CD14-positive monocyte (primary cell): ENCODE measurements at regions not wholly inside any gene's neighbourhood (a gene's known extent, or its start where the extent isn't known, plus 50 kb on each side); places are given as distances from the start of the nearest gene placed in this dataset.

Source experiments
- DNase-seq, 3 donors: peaks; one replicate each; pipeline ENCODE4 v3.0.0-alpha.2; 2011 to 2022
- H2AFZ ChIP-seq: 2 replicates; pipeline ENCODE4 v1.6.0; 2012; ENCODE audit warnings: mild to moderate bottlenecking, low read depth, low read length, inconsistent platforms; ENCODE audit not compliant: insufficient read depth, poor library complexity, severe bottlenecking
- H3K27ac ChIP-seq, 2 donors: 1 replicate in 1 of 2; 2 replicates in 1 of 2; pipeline ENCODE4 v1.5.1; 2012 to 2013; ENCODE audit warnings: low read length in 2 of 2, control low read depth in 1 of 2, inconsistent platforms in 1 of 2, low read depth in 1 of 2, mild to moderate bottlenecking in 1 of 2
- H3K27me3 ChIP-seq, 2 donors: one replicate each; pipeline versions ENCODE4 v1.6.0 to v1.6.1; 2011 to 2013; ENCODE audit warnings: low read length in 2 of 2; ENCODE audit not compliant: control insufficient read depth in 2 of 2, insufficient read depth in 2 of 2
- H3K36me3 ChIP-seq, 2 donors: replicated peaks in 1 of 2; 1 replicate in 1 of 2; 2 replicates in 1 of 2; pipeline versions ENCODE4 v1.5.1 to v1.6.1; 2012 to 2013; ENCODE audit warnings: low read length in 2 of 2, control low read depth in 1 of 2, inconsistent platforms in 1 of 2, mild to moderate bottlenecking in 1 of 2; ENCODE audit not compliant: insufficient read depth in 2 of 2, control insufficient read depth in 1 of 2
- H3K4me1 ChIP-seq, 2 donors: 1 replicate in 1 of 2; 2 replicates in 1 of 2; pipeline versions ENCODE4 v1.5.1 to v1.6.1; 2012 to 2013; ENCODE audit warnings: low read length in 2 of 2, control low read depth in 1 of 2, inconsistent platforms in 1 of 2, mild to moderate bottlenecking in 1 of 2, moderate library complexity in 1 of 2; ENCODE audit not compliant: insufficient read depth in 2 of 2, control insufficient read depth in 1 of 2
- H3K4me2 ChIP-seq: replicated peaks from 2 replicates; pipeline ENCODE3; 2012; ENCODE audit warnings: low read length, moderate library complexity, mild to moderate bottlenecking; ENCODE audit not compliant: poor library complexity, severe bottlenecking; ENCODE audit errors: extremely low read depth
- H3K4me3 ChIP-seq, 3 experiments: fragments of 200-600 bp in 1 of 3; sonication (generic) in 1 of 3; replicated peaks in 1 of 3; 1 replicate in 2 of 3; 2 replicates in 1 of 3; pipeline ENCODE4 v1.5.1; 2011 to 2013; ENCODE audit warnings: low read length in 3 of 3, mild to moderate bottlenecking in 3 of 3, control low read depth in 2 of 3, low read depth in 2 of 3, inconsistent platforms in 1 of 3, moderate library complexity in 1 of 3
- H3K79me2 ChIP-seq: 2 replicates; pipeline ENCODE4 v1.6.0; 2012; ENCODE audit warnings: mild to moderate bottlenecking, control low read depth, inconsistent platforms, low read length, moderate library complexity; ENCODE audit not compliant: insufficient read depth
- H3K9ac ChIP-seq: 2 replicates; pipeline ENCODE4 v1.6.0; 2017; ENCODE audit warnings: low read length, mild to moderate bottlenecking; ENCODE audit not compliant: insufficient read depth, poor library complexity, severe bottlenecking
- H3K9me3 ChIP-seq, 2 donors: replicated peaks in 1 of 2; 1 replicate in 1 of 2; 2 replicates in 1 of 2; pipeline versions ENCODE4 v1.5.1 to v1.6.1; 2012 to 2013; ENCODE audit warnings: low read length in 2 of 2, control low read depth in 1 of 2; ENCODE audit not compliant: control insufficient read depth in 1 of 2, insufficient read depth in 1 of 2
- H4K20me1 ChIP-seq: 2 replicates; pipeline ENCODE4 v1.6.0; 2012; ENCODE audit warnings: mild to moderate bottlenecking, low read length, control low read depth, moderate library complexity; ENCODE audit not compliant: insufficient read depth
- H3K27ac Mint-ChIP-seq, 7 donors: one replicate each; pipeline ENCODE4 v1.8.0; 2020; ENCODE audit warnings: mild to moderate bottlenecking in 7 of 7, mixed read lengths in 7 of 7, moderate library complexity in 6 of 7, inconsistent platforms in 2 of 7
- H3K27me3 Mint-ChIP-seq, 3 donors: one replicate each; pipeline ENCODE4 v1.8.0; 2021 to 2022; ENCODE audit warnings: low read depth in 3 of 3, mild to moderate bottlenecking in 3 of 3, mixed read lengths in 3 of 3, moderate library complexity in 3 of 3, inconsistent platforms in 1 of 3
- H3K36me3 Mint-ChIP-seq, 2 donors: one replicate each; pipeline ENCODE4 v1.8.0; 2020; ENCODE audit warnings: mixed read lengths in 2 of 2, inconsistent platforms in 1 of 2, mild to moderate bottlenecking in 1 of 2
- H3K4me1 Mint-ChIP-seq: one replicate; pipeline ENCODE4 v1.8.0; 2020; ENCODE audit warnings: mild to moderate bottlenecking, mixed read lengths
- H3K4me3 Mint-ChIP-seq, 2 donors: one replicate each; pipeline ENCODE4 v1.8.0; 2020; ENCODE audit warnings: mild to moderate bottlenecking in 2 of 2, mixed read lengths in 2 of 2, moderate library complexity in 1 of 2
- H3K9me3 Mint-ChIP-seq, 7 donors: one replicate each; pipeline ENCODE4 v1.8.0; 2020 to 2022; ENCODE audit warnings: mixed read lengths in 7 of 7, mild to moderate bottlenecking in 6 of 7, moderate library complexity in 6 of 7, inconsistent platforms in 2 of 7
- CTCF ChIP-seq: fragments of 200-600 bp; IDR thresholded peaks from one replicate; pipeline ENCODE4 v1.8.0; 2022; ENCODE audit warnings: antibody characterized with exemption, mild to moderate bottlenecking
- WGBS: methylation state at CpG from one replicate; pipeline ENCODE4 v1.1.5; 2013; ENCODE audit warnings: missing lambda C conversion rate; ENCODE audit not compliant: insufficient coverage; 5-methylcytosine and 5-hydroxymethylcytosine counted together
- intact Hi-C, 2 donors: fragments of 100-400 bp; cut with micrococcal nuclease; formaldehyde crosslinking; loops; one replicate each; pipeline versions ENCODE4 v1.15.0 to v1.15.1; 2023

GRCh38 chr2:6793371-6793770, 72.3 kb downstream of the CMPK2 start:
- Histone ChIP-seq H3K27me3 (no peaks in the 10 kb centered on the region), H3K4me1 (peaks cover 0 to 4% of the 10 kb centered on the region in 2 donors), H3K9ac (no peak overlapping the region), H3K27ac (no peak overlapping the region), H4K20me1 (no peaks in the 10 kb centered on the region), H3K4me3 (no peak overlapping the region), H2AFZ (no peak overlapping the region), H3K79me2 (no peaks in the 10 kb centered on the region), H3K4me2 (no peak overlapping the region), H3K9me3 (no peaks in the 10 kb centered on the region), H3K36me3 (no peaks in the 10 kb centered on the region)
- intact Hi-C loops, result no loop called here
- H3K36me3 Mint-ChIP-seq, result no peaks in the 10 kb centered on the region
- H3K27me3 Mint-ChIP-seq, result peaks cover 0 to 10% (median 9%) of the 10 kb centered on the region in 3 donors
- H3K4me1 Mint-ChIP-seq, result peaks cover 5% of the 10 kb centered on the region
- TF ChIP-seq CTCF, result no peak
- no peak overlapping the region for H3K4me3 Mint-ChIP-seq
- peaks cover 0 to 2% (median 0%) of the 10 kb centered on the region in 7 donors for H3K9me3 Mint-ChIP-seq
- H3K27ac Mint-ChIP-seq, result no peak overlapping the region
- peak in 2 of 3 donors; percentile 21 to 29 for DNase-seq
- WGBS, result 70% methylated on average over 2 of the region's 3 CpGs

- Mint-ChIP-seq H3K27ac (no peak overlapping the region), H3K4me3 (no peak overlapping the region), H3K9me3 (peaks cover 0 to 2% (median 0%) of the 10 kb centered on the region in 7 donors), H3K36me3 (no peaks in the 10 kb centered on the region), H3K27me3 (peaks cover 0 to 10% (median 8%) of the 10 kb centered on the region in 3 donors), H3K4me1 (peaks cover 5% of the 10 kb centered on the region)
- Histone ChIP-seq H3K9me3 (no peaks in the 10 kb centered on the region), H3K79me2 (no peaks in the 10 kb centered on the region), H3K9ac (no peak overlapping the region), H3K27ac (no peak overlapping the region), H4K20me1 (no peaks in the 10 kb centered on the region), H3K4me2 (no peak overlapping the region), H3K4me1 (peaks cover 0 to 4% of the 10 kb centered on the region in 2 donors), H3K27me3 (no peaks in the 10 kb centered on the region), H2AFZ (no peak overlapping the region), H3K4me3 (no peak overlapping the region), H3K36me3 (no peaks in the 10 kb centered on the region)
- WGBS, result 99% methylated on average over 6 of the region's 6 CpGs
- intact Hi-C loops, result no loop called here
- no peak for TF ChIP-seq CTCF
- DNase-seq, result no peak
Observed at GRCh38 chr2:6793913-6794312, 71.8 kb downstream of the CMPK2 start.
